Cardiac fibroblast (primary cell): ENCODE measurements at regions not wholly inside any gene's neighbourhood (a gene's known extent, or its start where the extent isn't known, plus 50 kb on each side); places are given as distances from the start of the nearest gene placed in this dataset.

Experiments
- DNase-seq, 2 donors: peaks; one replicate each; pipeline versions ENCODE4 v3.0.0 to v3.0.0-alpha.2; 2010; ENCODE audit warnings: low read depth in 2 of 2
- H3K4me3 ChIP-seq, 2 donors: replicated peaks in 1 of 2; 1 replicate in 1 of 2; 2 replicates in 1 of 2; pipeline ENCODE4 v1.5.1; 2011; ENCODE audit warnings: low read depth in 2 of 2, low read length in 2 of 2, mild to moderate bottlenecking in 2 of 2, moderate library complexity in 1 of 2
- CTCF ChIP-seq: IDR thresholded peaks from one replicate; pipeline ENCODE4 v1.5.1; 2011; ENCODE audit warnings: low read depth, mild to moderate bottlenecking, low read length, inconsistent platforms

GRCh38 chr2:122822319-122822718, 1066.9 kb downstream of the TSN start:
- no peak for TF ChIP-seq CTCF
- DNase-seq = no peak

GRCh38 chr2:122830157-122830556, 1074.7 kb downstream of the TSN start:
- no peak for DNase-seq
- no peak for TF ChIP-seq CTCF
- H3K4me3 ChIP-seq = no peak overlapping the region

More at GRCh38 chr2:122822319-122822718, 1066.9 kb downstream of the TSN start:
- H3K4me3 ChIP-seq = no peak overlapping the region

GRCh38 chr2:122831649-122832048, 1076.2 kb downstream of the TSN start:
- no peak overlapping the region for H3K4me3 ChIP-seq
- no peak for TF ChIP-seq CTCF
- DNase-seq = peak in 1 of 2 donors; percentile 20

GRCh38 chr2:122843503-122843902, 1088.1 kb downstream of the TSN start:
- no peak overlapping the region for H3K4me3 ChIP-seq
- TF ChIP-seq CTCF = no peak
- DNase-seq = peak; percentile 12 to 85

- H3K4me3 ChIP-seq = no peak overlapping the region
- TF ChIP-seq CTCF = no peak
- no peak for DNase-seq
Measured at GRCh38 chr2:122851161-122851560, 1095.7 kb downstream of the TSN start.

- DNase-seq = no peak
- H3K4me3 ChIP-seq = no peak overlapping the region
- no peak for TF ChIP-seq CTCF
Measured at GRCh38 chr2:122851972-122852531, 1096.6 kb downstream of the TSN start.

- no peak overlapping the region for H3K4me3 ChIP-seq
- no peak for DNase-seq
- TF ChIP-seq CTCF = no peak
Measured at GRCh38 chr2:122856696-122857095, 1101.2 kb downstream of the TSN start.
